A549 (cell line): ENCODE measurements at regions not wholly inside any gene's neighbourhood (a gene's known extent, or its start where the extent isn't known, plus 50 kb on each side); places are given as distances from the start of the nearest gene placed in this dataset.
"Not testable (repeated sequence)": the region's sequence is repeated elsewhere in the genome, so short reads cannot be mapped to it uniquely, and the experiment has no call there.

ENCODE experiments used
- BHLHE40 ChIP-seq: IDR thresholded peaks from 2 replicates; pipeline ENCODE4 v1.6.1; 2012; ENCODE audit warnings: low read depth, low read length, inconsistent platforms
- TF ChIP-seq, protein P1 (sequence below): fragments of >200 bp; sonication (Bioruptor Twin); formaldehyde crosslinking; IDR thresholded peaks from 3 replicates; pipeline ENCODE4 v1.5.1; 2016

- TF ChIP-seq, protein P1, sequence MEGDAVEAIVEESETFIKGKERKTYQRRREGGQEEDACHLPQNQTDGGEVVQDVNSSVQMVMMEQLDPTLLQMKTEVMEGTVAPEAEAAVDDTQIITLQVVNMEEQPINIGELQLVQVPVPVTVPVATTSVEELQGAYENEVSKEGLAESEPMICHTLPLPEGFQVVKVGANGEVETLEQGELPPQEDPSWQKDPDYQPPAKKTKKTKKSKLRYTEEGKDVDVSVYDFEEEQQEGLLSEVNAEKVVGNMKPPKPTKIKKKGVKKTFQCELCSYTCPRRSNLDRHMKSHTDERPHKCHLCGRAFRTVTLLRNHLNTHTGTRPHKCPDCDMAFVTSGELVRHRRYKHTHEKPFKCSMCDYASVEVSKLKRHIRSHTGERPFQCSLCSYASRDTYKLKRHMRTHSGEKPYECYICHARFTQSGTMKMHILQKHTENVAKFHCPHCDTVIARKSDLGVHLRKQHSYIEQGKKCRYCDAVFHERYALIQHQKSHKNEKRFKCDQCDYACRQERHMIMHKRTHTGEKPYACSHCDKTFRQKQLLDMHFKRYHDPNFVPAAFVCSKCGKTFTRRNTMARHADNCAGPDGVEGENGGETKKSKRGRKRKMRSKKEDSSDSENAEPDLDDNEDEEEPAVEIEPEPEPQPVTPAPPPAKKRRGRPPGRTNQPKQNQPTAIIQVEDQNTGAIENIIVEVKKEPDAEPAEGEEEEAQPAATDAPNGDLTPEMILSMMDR, result not testable (repeated sequence)
- not testable (repeated sequence) for TF ChIP-seq BHLHE40
These were observed 99.8 kb upstream of the STARD4 start for GRCh38 chr5:111612013-111612630.
